Medulla oblongata (tissue), 1 donor: ENCODE measurements at regions not wholly inside any gene's neighbourhood (a gene's known extent, or its start where the extent isn't known, plus 50 kb on each side); places are given as distances from the start of the nearest gene placed in this dataset.

Experiments used
- DNase-seq: peaks from one replicate; pipeline ENCODE4 v3.0.0-alpha.2; 2015; ENCODE audit errors: extremely low spot score

GRCh38 chr15:25233766-25234350, 205.0 kb downstream of the UBE3A start:
- no peak for DNase-seq

- no peak for DNase-seq
These were observed 204.0 kb downstream of the UBE3A start for GRCh38 chr15:25234831-25235230.

- no peak for DNase-seq
These were observed 203.4 kb downstream of the UBE3A start for GRCh38 chr15:25235391-25235790.

GRCh38 chr15:25236143-25236860, 202.5 kb downstream of the UBE3A start:
- DNase-seq = no peak

- no peak for DNase-seq
These were observed 202.0 kb downstream of the UBE3A start for GRCh38 chr15:25236861-25237155.

- no peak for DNase-seq
These were observed 201.4 kb downstream of the UBE3A start for GRCh38 chr15:25237291-25237978.

GRCh38 chr15:25238126-25238525, 200.7 kb downstream of the UBE3A start:
- DNase-seq = no peak

GRCh38 chr15:25238716-25239470, 199.9 kb downstream of the UBE3A start:
- no peak for DNase-seq

- no peak for DNase-seq
These were observed 199.1 kb downstream of the UBE3A start for GRCh38 chr15:25239471-25240345.

GRCh38 chr15:25240461-25241021, 198.3 kb downstream of the UBE3A start:
- DNase-seq = no peak

- no peak for DNase-seq
These were observed 197.5 kb downstream of the UBE3A start for GRCh38 chr15:25241241-25241801.

GRCh38 chr15:25242166-25242879, 196.5 kb downstream of the UBE3A start:
- DNase-seq = no peak

- no peak for DNase-seq
These were observed 195.6 kb downstream of the UBE3A start for GRCh38 chr15:25242957-25243799.

GRCh38 chr15:25243800-25244097, 195.1 kb downstream of the UBE3A start:
- no peak for DNase-seq

GRCh38 chr15:25244731-25245585, 193.9 kb downstream of the UBE3A start:
- no peak for DNase-seq

GRCh38 chr15:25245801-25246622, 192.8 kb downstream of the UBE3A start:
- DNase-seq = no peak

- DNase-seq = no peak
These were observed 192.0 kb downstream of the UBE3A start for GRCh38 chr15:25246641-25247406.
